Trophoblast cell (in vitro differentiated cells and primary cell): ENCODE measurements at regions not wholly inside any gene's neighbourhood (a gene's known extent, or its start where the extent isn't known, plus 50 kb on each side); places are given as distances from the start of the nearest gene placed in this dataset.

Experiments
- DNase-seq, 2 donors: peaks; one replicate each; pipeline ENCODE4 v3.0.0-alpha.2; 2016
- H2AFZ ChIP-seq: 2 replicates; pipeline ENCODE4 v1.6.1; 2013; ENCODE audit warnings: low read length, moderate library complexity, mild to moderate bottlenecking; ENCODE audit not compliant: insufficient read depth, poor library complexity
- H2AK5ac ChIP-seq: 2 replicates; pipeline ENCODE4 v1.6.1; 2013; ENCODE audit warnings: mild to moderate bottlenecking, low read length
- H2BK120ac ChIP-seq: 2 replicates; pipeline ENCODE4 v1.6.1; 2013; ENCODE audit warnings: low read length, mild to moderate bottlenecking, moderate library complexity; ENCODE audit not compliant: insufficient read depth, poor library complexity
- H2BK12ac ChIP-seq: 2 replicates; pipeline ENCODE4 v1.6.1; 2013; ENCODE audit warnings: mild to moderate bottlenecking, low read length, moderate library complexity
- H2BK5ac ChIP-seq: 2 replicates; pipeline ENCODE4 v1.6.1; 2013; ENCODE audit warnings: low read length, low read depth, moderate library complexity, mild to moderate bottlenecking; ENCODE audit not compliant: poor library complexity
- H3K14ac ChIP-seq: 2 replicates; pipeline ENCODE4 v1.6.1; 2013; ENCODE audit warnings: mild to moderate bottlenecking, low read length
- H3K18ac ChIP-seq: 2 replicates; pipeline ENCODE4 v1.6.1; 2013; ENCODE audit warnings: mild to moderate bottlenecking, low read length
- H3K23ac ChIP-seq: 2 replicates; pipeline ENCODE4 v1.6.1; 2013; ENCODE audit warnings: low read length
- H3K27ac ChIP-seq: 2 replicates; pipeline ENCODE4 v1.5.1; 2013; ENCODE audit warnings: low read depth, mild to moderate bottlenecking, inconsistent platforms, low read length, moderate library complexity
- H3K27me3 ChIP-seq: 2 replicates; pipeline ENCODE4 v1.6.1; 2013; ENCODE audit warnings: inconsistent platforms, mild to moderate bottlenecking, low read length, moderate library complexity; ENCODE audit not compliant: insufficient read depth
- H3K36me3 ChIP-seq, 2 experiments: 1 replicate in 1 of 2; 2 replicates in 1 of 2; pipeline ENCODE4 v1.6.1; 2013; ENCODE audit warnings: low read length in 2 of 2, mild to moderate bottlenecking in 2 of 2, moderate library complexity in 1 of 2; ENCODE audit not compliant: insufficient read depth in 2 of 2, control insufficient read depth in 1 of 2
- H3K4ac ChIP-seq: 2 replicates; pipeline ENCODE4 v1.6.1; 2013; ENCODE audit warnings: low read depth, mild to moderate bottlenecking, low read length, moderate library complexity
- H3K4me1 ChIP-seq, 2 experiments: 1 replicate in 1 of 2; 2 replicates in 1 of 2; pipeline ENCODE4 v1.6.1; 2013; ENCODE audit warnings: low read length in 2 of 2, mild to moderate bottlenecking in 2 of 2, moderate library complexity in 1 of 2; ENCODE audit not compliant: insufficient read depth in 2 of 2, control insufficient read depth in 1 of 2
- H3K4me2 ChIP-seq: 2 replicates; pipeline ENCODE4 v1.6.1; 2013; ENCODE audit warnings: inconsistent platforms, mild to moderate bottlenecking, low read length, moderate library complexity
- H3K4me3 ChIP-seq: 2 replicates; pipeline ENCODE4 v1.5.1; 2013; ENCODE audit warnings: mild to moderate bottlenecking, low read depth, low read length, inconsistent platforms
- H3K79me1 ChIP-seq: one replicate; pipeline ENCODE4 v1.6.1; 2013; ENCODE audit warnings: low read length
- H3K79me2 ChIP-seq: 2 replicates; pipeline ENCODE4 v1.6.1; 2013; ENCODE audit warnings: low read length, mild to moderate bottlenecking; ENCODE audit not compliant: control insufficient read depth, insufficient read depth, poor library complexity
- H3K9ac ChIP-seq: 2 replicates; pipeline ENCODE4 v1.6.1; 2013; ENCODE audit warnings: mild to moderate bottlenecking, low read length
- H3K9me3 ChIP-seq: 2 replicates; pipeline ENCODE4 v1.6.1; 2013; ENCODE audit warnings: low read depth, mild to moderate bottlenecking, control low read depth, inconsistent platforms, low read length; ENCODE audit not compliant: insufficient read depth
- H4K12ac ChIP-seq: 2 replicates; pipeline ENCODE4 v1.6.1; 2013; ENCODE audit warnings: low read depth, mild to moderate bottlenecking, low read length, moderate library complexity
- H4K8ac ChIP-seq: 2 replicates; pipeline ENCODE4 v1.6.1; 2013; ENCODE audit warnings: low read depth, mild to moderate bottlenecking, low read length, moderate library complexity
- H4K91ac ChIP-seq: one replicate; pipeline ENCODE4 v1.6.1; 2013; ENCODE audit warnings: low read depth, mild to moderate bottlenecking, low read length, moderate library complexity
- WGBS: extraction: QIAGEN DNeasy Blood & Tissue Kit; methylation state at CpG from one replicate; pipeline ENCODE4 v1.1.7; 2013; ENCODE audit warnings: missing lambda C conversion rate; ENCODE audit not compliant: insufficient read length, insufficient coverage; ENCODE audit errors: extremely low coverage; 5-methylcytosine and 5-hydroxymethylcytosine counted together

DNA sequence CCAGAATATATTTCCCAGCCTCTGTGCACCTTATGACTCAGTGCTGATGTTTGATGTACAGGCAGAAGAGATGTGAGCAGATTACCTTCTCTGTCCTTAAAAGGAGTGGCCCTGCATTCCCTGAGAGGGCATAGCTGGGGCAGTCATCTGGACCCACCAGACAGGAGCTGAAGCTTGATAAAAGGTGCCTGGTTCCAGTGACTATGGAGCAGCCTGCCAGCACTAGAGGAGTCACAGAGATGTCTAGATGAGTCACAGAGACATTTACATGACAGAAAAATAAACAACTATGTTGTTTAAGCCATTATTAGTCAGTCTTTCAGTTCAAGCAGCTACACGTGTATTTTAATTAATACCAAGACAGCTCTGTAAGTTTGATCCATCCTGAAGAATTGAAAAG is 237.1 kb upstream of the MOCS1 start:
- Histone ChIP-seq H2BK5ac (no peak overlapping the region), H4K8ac (no peak overlapping the region), H3K4me1 (no peaks in the 10 kb centered on the region), H3K9me3 (no peaks in the 10 kb centered on the region), H3K79me2 (no peaks in the 10 kb centered on the region), H2BK12ac (no peak overlapping the region), H3K27me3 (no peaks in the 10 kb centered on the region), H3K36me3 (no peaks in the 10 kb centered on the region), H3K18ac (no peak overlapping the region), H3K4ac (no peak overlapping the region), H2BK120ac (no peak overlapping the region), H3K27ac (no peak overlapping the region), H2AK5ac (no peak overlapping the region), H3K4me3 (no peak overlapping the region), H3K23ac (no peak overlapping the region), H4K12ac (no peak overlapping the region), H2AFZ (no peak overlapping the region), H3K14ac (no peak overlapping the region), H4K91ac (no peak overlapping the region), H3K79me1 (no peaks in the 10 kb centered on the region), H3K9ac (no peak overlapping the region), H3K4me2 (no peak overlapping the region)
- no CpG with 5 or more reads among the region's 1 CpG for WGBS
- peak; percentile 25 to 76 for DNase-seq

DNA sequence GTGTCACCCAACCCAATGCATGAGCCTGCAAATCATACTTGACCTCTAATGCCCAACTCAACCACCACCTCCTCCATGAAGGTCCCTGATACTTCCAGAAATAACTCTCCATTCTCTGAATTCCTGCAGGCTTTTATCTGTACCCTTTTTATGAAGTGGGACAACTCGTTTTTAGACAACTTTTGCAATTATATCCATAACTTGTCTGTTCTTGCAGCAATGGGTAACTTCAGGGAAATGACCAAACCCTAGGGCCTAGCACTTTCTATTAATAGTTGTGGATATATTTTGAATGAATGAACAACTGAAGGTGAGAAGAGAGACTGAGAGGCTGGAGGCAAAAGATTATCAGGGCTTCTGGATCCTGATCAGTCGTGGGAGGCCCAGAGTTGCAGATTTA is 236.6 kb upstream of the MOCS1 start:
- H3K18ac ChIP-seq = no peak overlapping the region
- no peak overlapping the region for H3K9ac ChIP-seq
- no peaks in the 10 kb centered on the region for H3K36me3 ChIP-seq
- H3K27ac ChIP-seq = no peak overlapping the region
- H3K79me2 ChIP-seq = no peaks in the 10 kb centered on the region
- H3K4ac ChIP-seq = no peak overlapping the region
- H3K9me3 ChIP-seq = no peaks in the 10 kb centered on the region
- no peak overlapping the region for H2AK5ac ChIP-seq
- H3K4me2 ChIP-seq = no peak overlapping the region
- no CpG with 5 or more reads among the region's 2 CpGs for WGBS
- no peaks in the 10 kb centered on the region for H3K27me3 ChIP-seq
- no peak overlapping the region for H4K12ac ChIP-seq
- no peak overlapping the region for H4K91ac ChIP-seq
- no peak overlapping the region for H2BK120ac ChIP-seq
- H4K8ac ChIP-seq = no peak overlapping the region
- no peak overlapping the region for H2AFZ ChIP-seq
- H3K4me1 ChIP-seq = no peaks in the 10 kb centered on the region
- DNase-seq = peak in 1 of 2 donors; percentile 74
- H2BK12ac ChIP-seq = no peak overlapping the region
- no peaks in the 10 kb centered on the region for H3K79me1 ChIP-seq
- H3K4me3 ChIP-seq = no peak overlapping the region
- H2BK5ac ChIP-seq = no peak overlapping the region
- no peak overlapping the region for H3K23ac ChIP-seq
- H3K14ac ChIP-seq = no peak overlapping the region

DNA sequence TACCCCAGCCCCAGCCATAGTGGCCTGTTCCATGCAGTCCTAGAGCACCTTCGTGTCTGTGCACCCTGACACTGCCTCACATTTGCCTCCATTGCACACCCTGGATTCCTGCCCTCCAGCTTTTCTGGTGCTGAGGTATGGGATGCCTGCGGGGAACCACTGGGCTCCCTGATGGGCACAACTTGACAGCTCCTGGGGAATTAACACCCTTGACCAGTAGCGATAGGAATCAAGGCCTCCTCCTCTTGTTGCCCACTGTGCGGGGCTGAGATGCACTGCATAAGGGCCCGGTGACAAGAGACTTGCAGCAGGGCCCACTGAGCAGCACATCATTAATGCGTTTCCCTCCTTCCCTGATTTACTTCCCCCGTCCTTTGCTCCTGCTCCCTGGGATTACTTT is 235.6 kb upstream of the MOCS1 start:
- no peak overlapping the region for H3K4ac ChIP-seq
- no peak overlapping the region for H2AFZ ChIP-seq
- H3K9ac ChIP-seq = no peak overlapping the region
- no peak overlapping the region for H3K4me2 ChIP-seq
- no peak overlapping the region for H2AK5ac ChIP-seq
- no peaks in the 10 kb centered on the region for H3K79me2 ChIP-seq
- no peak overlapping the region for H3K27ac ChIP-seq
- H3K14ac ChIP-seq = no peak overlapping the region
- H3K27me3 ChIP-seq = no peaks in the 10 kb centered on the region
- H3K23ac ChIP-seq = no peak overlapping the region
- WGBS = no CpG with 5 or more reads among the region's 7 CpGs
- H4K8ac ChIP-seq = no peak overlapping the region
- no peak overlapping the region for H3K4me3 ChIP-seq
- H2BK12ac ChIP-seq = no peak overlapping the region
- H3K4me1 ChIP-seq = no peaks in the 10 kb centered on the region
- H4K91ac ChIP-seq = no peak overlapping the region
- no peak overlapping the region for H2BK120ac ChIP-seq
- no peaks in the 10 kb centered on the region for H3K9me3 ChIP-seq
- DNase-seq = no peak
- H3K18ac ChIP-seq = no peak overlapping the region
- no peaks in the 10 kb centered on the region for H3K36me3 ChIP-seq
- no peak overlapping the region for H4K12ac ChIP-seq
- no peak overlapping the region for H2BK5ac ChIP-seq
- no peaks in the 10 kb centered on the region for H3K79me1 ChIP-seq

DNA sequence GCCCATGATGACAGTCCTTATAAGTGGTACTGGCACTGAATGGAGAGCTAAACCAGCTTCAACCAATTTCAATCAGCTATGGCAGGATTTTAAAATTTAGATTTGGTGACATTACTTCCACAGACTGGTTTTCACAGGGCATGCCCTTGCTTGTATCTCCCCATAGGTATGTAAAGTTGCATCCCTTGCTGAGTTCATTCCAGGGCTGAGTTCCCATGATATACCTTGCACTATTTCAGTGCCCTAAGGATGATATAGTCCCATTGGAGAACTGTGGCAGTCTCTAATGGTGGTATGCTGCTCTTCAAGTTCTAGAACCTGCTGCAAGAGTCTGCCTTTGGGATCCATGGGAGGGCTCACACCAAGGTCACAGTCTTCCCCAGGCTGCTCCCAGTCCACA is 232.7 kb upstream of the MOCS1 start:
- Histone ChIP-seq H2AK5ac (no peak overlapping the region), H3K18ac (no peak overlapping the region), H4K12ac (no peak overlapping the region), H3K36me3 (no peaks in the 10 kb centered on the region), H3K4me1 (no peaks in the 10 kb centered on the region), H3K14ac (no peak overlapping the region), H2BK5ac (no peak overlapping the region), H3K27me3 (no peaks in the 10 kb centered on the region), H3K4me2 (no peak overlapping the region), H3K79me1 (no peaks in the 10 kb centered on the region), H4K8ac (no peak overlapping the region), H2AFZ (no peak overlapping the region), H3K4ac (no peak overlapping the region), H3K27ac (no peak overlapping the region), H2BK120ac (no peak overlapping the region), H3K9me3 (no peaks in the 10 kb centered on the region), H3K4me3 (no peak overlapping the region), H3K23ac (no peak overlapping the region), H3K79me2 (no peaks in the 10 kb centered on the region), H2BK12ac (no peak overlapping the region), H3K9ac (no peak overlapping the region), H4K91ac (no peak overlapping the region)
- DNase-seq = peak in 1 of 2 donors; percentile 39
